SK-N-SH treated with all-trans-retinoic acid at 6 μM for 48 hours (cell line): ENCODE measurements at regions not wholly inside any gene's neighbourhood (a gene's known extent, or its start where the extent isn't known, plus 50 kb on each side); places are given as distances from the start of the nearest gene placed in this dataset.

Experiments
- ATAC-seq: fragments of 200-7000 bp; cut with Tn5 transposase; 3 replicates; pipeline ENCODE4 v1.9.1; 2020; ENCODE audit warnings: mild to moderate bottlenecking, moderate library complexity
- ARNTL ChIP-seq: fragments of 450-650 bp; formaldehyde crosslinking; IDR thresholded peaks from 2 replicates; pipeline ENCODE4 v1.5.0; 2020; ENCODE audit warnings: low read depth, mild to moderate bottlenecking, moderate library complexity, borderline replicate concordance
- BACH2 ChIP-seq: fragments of 250-450 bp; sonication (Bioruptor Pico); IDR thresholded peaks from 2 replicates; pipeline ENCODE4 v1.9.0; 2021; ENCODE audit warnings: mild to moderate bottlenecking, borderline replicate concordance
- CSDC2 ChIP-seq: fragments of 250-450 bp; sonication (Bioruptor Pico); IDR thresholded peaks from 2 replicates; pipeline ENCODE4 v1.5.0; 2020; ENCODE audit warnings: mild to moderate bottlenecking, moderate library complexity
- CSRNP3 ChIP-seq: fragments of 250-450 bp; sonication (Bioruptor Pico); IDR thresholded peaks from 2 replicates; pipeline ENCODE4 v1.5.1; 2021; ENCODE audit warnings: mild to moderate bottlenecking, moderate library complexity
- ESRRG ChIP-seq: fragments of 250-450 bp; sonication (Bioruptor Pico); IDR thresholded peaks from 2 replicates; pipeline ENCODE4 v1.6.1; 2021; ENCODE audit warnings: mild to moderate bottlenecking
- ISL1 ChIP-seq: fragments of 250-450 bp; sonication (Bioruptor Pico); IDR thresholded peaks from 2 replicates; pipeline ENCODE4 v2.1.2; 2022; ENCODE audit warnings: mild to moderate bottlenecking, moderate library complexity
- OSR1 ChIP-seq: fragments of 250-450 bp; sonication (Bioruptor Pico); IDR thresholded peaks from 2 replicates; pipeline ENCODE4 v1.8.0; 2022; ENCODE audit warnings: moderate library complexity, mild to moderate bottlenecking, inconsistent platforms
- PATZ1 ChIP-seq: fragments of 250-450 bp; sonication (Bioruptor Pico); IDR thresholded peaks from 2 replicates; pipeline ENCODE4 v1.8.0; 2020; ENCODE audit warnings: mild to moderate bottlenecking, moderate library complexity, borderline replicate concordance
- POU6F1 ChIP-seq: fragments of 250-450 bp; sonication (Bioruptor Pico); IDR thresholded peaks from 2 replicates; pipeline ENCODE4 v1.8.0; 2021; ENCODE audit warnings: low read depth, mild to moderate bottlenecking, moderate library complexity, borderline replicate concordance
- PPARA ChIP-seq: fragments of 250-450 bp; sonication (Bioruptor Pico); IDR thresholded peaks from 2 replicates; pipeline ENCODE4 v1.5.0; 2020; ENCODE audit warnings: mild to moderate bottlenecking, borderline replicate concordance
- RARB ChIP-seq: fragments of 250-450 bp; sonication (Bioruptor Pico); IDR thresholded peaks from 2 replicates; pipeline ENCODE4 v1.8.0; 2021; ENCODE audit warnings: mild to moderate bottlenecking, moderate library complexity
- SNAI2 ChIP-seq: fragments of 250-450 bp; sonication (Bioruptor Pico); IDR thresholded peaks from 2 replicates; pipeline ENCODE4 v1.5.0; 2020; ENCODE audit warnings: mild to moderate bottlenecking, moderate library complexity
- TCF4 ChIP-seq: fragments of 250-450 bp; sonication (Bioruptor Pico); IDR thresholded peaks from 2 replicates; pipeline ENCODE4 v1.8.0; 2021; ENCODE audit warnings: mild to moderate bottlenecking, moderate library complexity, borderline replicate concordance
- TOX ChIP-seq: fragments of 250-450 bp; sonication (Bioruptor Pico); IDR thresholded peaks from 2 replicates; pipeline ENCODE4 v1.8.0; 2021; ENCODE audit warnings: mild to moderate bottlenecking, moderate library complexity, borderline replicate concordance
- TSHZ2 ChIP-seq: fragments of 250-450 bp; sonication (Bioruptor Pico); IDR thresholded peaks from 2 replicates; pipeline ENCODE4 v1.5.0; 2020; ENCODE audit warnings: mild to moderate bottlenecking, moderate library complexity
- ZC3H10 ChIP-seq: fragments of 250-450 bp; sonication (Bioruptor Pico); IDR thresholded peaks from 2 replicates; pipeline ENCODE4 v1.5.1; 2021; ENCODE audit warnings: mild to moderate bottlenecking, moderate library complexity
- ZFP3 ChIP-seq: fragments of 250-450 bp; sonication (Bioruptor Pico); IDR thresholded peaks from 2 replicates; pipeline ENCODE4 v1.5.0; 2020; ENCODE audit warnings: mild to moderate bottlenecking, moderate library complexity
- ZFP30 ChIP-seq: fragments of 450-650 bp; formaldehyde crosslinking; IDR thresholded peaks from 2 replicates; pipeline ENCODE4 v1.5.0; 2022; ENCODE audit warnings: mild to moderate bottlenecking, moderate library complexity
- ZNF565 ChIP-seq: fragments of 450-650 bp; formaldehyde crosslinking; conservative IDR thresholded peaks from 2 replicates; pipeline ENCODE4 v1.5.0; 2020; ENCODE audit warnings: low read depth, mild to moderate bottlenecking, moderate library complexity
- ZNF70 ChIP-seq: fragments of 450-650 bp; formaldehyde crosslinking; IDR thresholded peaks from 2 replicates; pipeline ENCODE4 v1.5.0; 2020; ENCODE audit warnings: mild to moderate bottlenecking, moderate library complexity
- ZNF8 ChIP-seq: fragments of 450-650 bp; formaldehyde crosslinking; IDR thresholded peaks from 2 replicates; pipeline ENCODE4 v1.5.0; 2020; ENCODE audit warnings: mild to moderate bottlenecking, moderate library complexity

GRCh38 chr10:63077800-63078199, 55.3 kb upstream of the NRBF2 start:
- no peak for ATAC-seq
- TF ChIP-seq PATZ1 (CRISPR knock-in tag) (no peak), ESRRG (CRISPR knock-in tag) (no peak), ZFP30 (CRISPR knock-in tag) (no peak), RARB (CRISPR knock-in tag) (no peak), TCF4 (CRISPR knock-in tag) (no peak), ISL1 (CRISPR knock-in tag) (no peak), POU6F1 (CRISPR knock-in tag) (no peak), TSHZ2 (no peak), SNAI2 (CRISPR knock-in tag) (no peak), CSDC2 (CRISPR knock-in tag) (no peak), ZNF565 (CRISPR knock-in tag) (no peak), ZNF8 (CRISPR knock-in tag) (no peak), ZC3H10 (CRISPR knock-in tag) (no peak)

GRCh38 chr10:63072951-63073350, 60.2 kb upstream of the NRBF2 start:
- no peak for ATAC-seq
- TF ChIP-seq TSHZ2 (no peak), ZFP3 (CRISPR knock-in tag) (no peak)

- ATAC-seq: no peak
- TF ChIP-seq RARB (CRISPR knock-in tag): no peak
- TF ChIP-seq BACH2 (CRISPR knock-in tag): no peak
- no peak for TF ChIP-seq ESRRG (CRISPR knock-in tag)
- TF ChIP-seq OSR1: no peak
- TF ChIP-seq POU6F1 (CRISPR knock-in tag): no peak
- no peak for TF ChIP-seq CSRNP3 (CRISPR knock-in tag)
- no peak for TF ChIP-seq ZNF70 (CRISPR knock-in tag)
- TF ChIP-seq TOX (CRISPR knock-in tag): no peak
- no peak for TF ChIP-seq TCF4 (CRISPR knock-in tag)
- TF ChIP-seq ISL1 (CRISPR knock-in tag): no peak
- TF ChIP-seq SNAI2 (CRISPR knock-in tag): no peak
- no peak for TF ChIP-seq PPARA
- TF ChIP-seq TSHZ2: no peak
- TF ChIP-seq ZFP3 (CRISPR knock-in tag): no peak
- no peak for TF ChIP-seq ARNTL (CRISPR knock-in tag)
These were observed 62.0 kb upstream of the NRBF2 start for GRCh38 chr10:63071145-63071544.
